Testis (tissue), 2 donors: ENCODE measurements at regions not wholly inside any gene's neighbourhood (a gene's known extent, or its start where the extent isn't known, plus 50 kb on each side); places are given as distances from the start of the nearest gene placed in this dataset.

Source experiments
- DNase-seq: peaks from one replicate; pipeline ENCODE4 v3.0.0-alpha.2; 2019
- H3K27ac ChIP-seq, 2 donors: fragments of 200-600 bp; sonication (generic); one replicate each; pipeline ENCODE4 v1.5.1; 2019
- H3K27me3 ChIP-seq: fragments of 200-600 bp; sonication (generic); one replicate; pipeline ENCODE4 v1.5.1; 2019
- H3K36me3 ChIP-seq: fragments of 200-600 bp; sonication (generic); one replicate; pipeline ENCODE4 v1.5.1; 2017; ENCODE audit warnings: low read depth; ENCODE audit errors: missing control alignments
- H3K4me1 ChIP-seq: fragments of 200-600 bp; sonication (generic); one replicate; pipeline ENCODE4 v1.5.1; 2019
- H3K4me3 ChIP-seq, 2 donors: fragments of 200-600 bp; sonication (generic); one replicate each; pipeline ENCODE4 v1.5.1; 2017 to 2019
- H3K9me3 ChIP-seq: fragments of 200-600 bp; sonication (generic); one replicate; pipeline ENCODE4 v1.5.1; 2017
- POLR2A ChIP-seq: fragments of 450-650 bp; IDR thresholded peaks from one replicate; pipeline ENCODE4 v1.6.1; 2017; ENCODE audit warnings: antibody characterized with exemption, mild to moderate bottlenecking, moderate library complexity
- WGBS, 2 donors: methylation state at CpG; one replicate each; pipeline ENCODE4 v1.1.5; 2018; 5-methylcytosine and 5-hydroxymethylcytosine counted together
- intact Hi-C: fragments of 100-400 bp; cut with DNase I; formaldehyde crosslinking; loops from one replicate; pipeline ENCODE4 v1.15.1; 2023; ENCODE audit warnings: low total_unique reads
- TF ChIP-seq, protein P1 (sequence below), 3 experiments: fragments of 450-650 bp in 2 of 3; fragments of 200-600 bp in 1 of 3; sonication (generic) in 1 of 3; IDR thresholded peaks; one replicate each; pipeline ENCODE4 v1.5.1; 2016 to 2019; ENCODE audit warnings: antibody characterized with exemption in 3 of 3, mild to moderate bottlenecking in 2 of 3, moderate library complexity in 1 of 3

GRCh38 chr20:12902992-12903391 lies 105.8 kb upstream of the SPTLC3 start:
- no peaks in the 10 kb centered on the region for H3K27me3 ChIP-seq
- H3K36me3 ChIP-seq: no peaks in the 10 kb centered on the region
- WGBS, 2 donors: 68 to 74% methylated on average over 4 of the region's 4 CpGs
- no peak for DNase-seq
- H3K4me1 ChIP-seq: no peaks in the 10 kb centered on the region
- no peak overlapping the region for H3K4me3 ChIP-seq
- no peaks in the 10 kb centered on the region for H3K9me3 ChIP-seq
- H3K27ac ChIP-seq: no peak overlapping the region
- intact Hi-C loops: no loop called here
- no peak for TF ChIP-seq POLR2A
- TF ChIP-seq, protein P1, sequence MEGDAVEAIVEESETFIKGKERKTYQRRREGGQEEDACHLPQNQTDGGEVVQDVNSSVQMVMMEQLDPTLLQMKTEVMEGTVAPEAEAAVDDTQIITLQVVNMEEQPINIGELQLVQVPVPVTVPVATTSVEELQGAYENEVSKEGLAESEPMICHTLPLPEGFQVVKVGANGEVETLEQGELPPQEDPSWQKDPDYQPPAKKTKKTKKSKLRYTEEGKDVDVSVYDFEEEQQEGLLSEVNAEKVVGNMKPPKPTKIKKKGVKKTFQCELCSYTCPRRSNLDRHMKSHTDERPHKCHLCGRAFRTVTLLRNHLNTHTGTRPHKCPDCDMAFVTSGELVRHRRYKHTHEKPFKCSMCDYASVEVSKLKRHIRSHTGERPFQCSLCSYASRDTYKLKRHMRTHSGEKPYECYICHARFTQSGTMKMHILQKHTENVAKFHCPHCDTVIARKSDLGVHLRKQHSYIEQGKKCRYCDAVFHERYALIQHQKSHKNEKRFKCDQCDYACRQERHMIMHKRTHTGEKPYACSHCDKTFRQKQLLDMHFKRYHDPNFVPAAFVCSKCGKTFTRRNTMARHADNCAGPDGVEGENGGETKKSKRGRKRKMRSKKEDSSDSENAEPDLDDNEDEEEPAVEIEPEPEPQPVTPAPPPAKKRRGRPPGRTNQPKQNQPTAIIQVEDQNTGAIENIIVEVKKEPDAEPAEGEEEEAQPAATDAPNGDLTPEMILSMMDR (IDR thresholded peaks at IDR 0.05): no peak

DNA sequence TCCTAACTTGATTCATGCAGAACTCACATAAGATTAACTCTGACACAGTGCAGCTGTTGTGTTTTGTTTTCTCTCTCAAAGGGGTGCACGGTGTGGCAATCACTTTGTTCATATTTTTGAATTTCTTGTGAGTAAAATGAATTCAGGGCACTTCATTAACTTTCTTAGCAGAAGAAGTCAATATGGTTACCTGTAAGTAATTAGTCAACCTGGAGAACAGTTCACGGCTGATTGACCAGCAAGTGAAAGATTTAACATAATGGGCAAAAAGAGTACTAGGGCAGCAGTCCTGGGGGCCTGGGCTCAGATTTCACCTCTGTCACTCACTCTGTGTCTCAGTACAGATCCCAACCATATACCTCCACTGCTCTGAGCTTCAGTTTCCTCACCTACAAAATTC lies 102.4 kb upstream of the SPTLC3 start:
- H3K4me1 ChIP-seq: no peaks in the 10 kb centered on the region
- TF ChIP-seq, protein P1 (IDR thresholded peaks at IDR 0.05): no peak
- no peak for TF ChIP-seq POLR2A

GRCh38 chr20:12911372-12911771 lies 97.4 kb upstream of the SPTLC3 start:
- Histone ChIP-seq H3K27me3 (no peaks in the 10 kb centered on the region), H3K9me3 (no peaks in the 10 kb centered on the region), H3K4me3 (no peak overlapping the region), H3K27ac (no peak overlapping the region), H3K4me1 (no peaks in the 10 kb centered on the region), H3K36me3 (no peaks in the 10 kb centered on the region)
- 77 to 84% methylated on average over 5 of the region's 5 CpGs for WGBS, 2 donors
- TF ChIP-seq POLR2A: no peak
- TF ChIP-seq, protein P1 (IDR thresholded peaks at IDR 0.05): no peak
- no peak for DNase-seq
- intact Hi-C loops: no loop called here

More for the DNA sequence above, 102.4 kb upstream of the SPTLC3 start:
- Histone ChIP-seq H3K36me3 (no peaks in the 10 kb centered on the region), H3K27me3 (no peaks in the 10 kb centered on the region), H3K27ac (no peak overlapping the region), H3K4me3 (no peak overlapping the region), H3K9me3 (no peaks in the 10 kb centered on the region)
- intact Hi-C loops: no loop called here
- DNase-seq: no peak
- 76 to 80% methylated on average over 2 of the region's 2 CpGs for WGBS, 2 donors

DNA sequence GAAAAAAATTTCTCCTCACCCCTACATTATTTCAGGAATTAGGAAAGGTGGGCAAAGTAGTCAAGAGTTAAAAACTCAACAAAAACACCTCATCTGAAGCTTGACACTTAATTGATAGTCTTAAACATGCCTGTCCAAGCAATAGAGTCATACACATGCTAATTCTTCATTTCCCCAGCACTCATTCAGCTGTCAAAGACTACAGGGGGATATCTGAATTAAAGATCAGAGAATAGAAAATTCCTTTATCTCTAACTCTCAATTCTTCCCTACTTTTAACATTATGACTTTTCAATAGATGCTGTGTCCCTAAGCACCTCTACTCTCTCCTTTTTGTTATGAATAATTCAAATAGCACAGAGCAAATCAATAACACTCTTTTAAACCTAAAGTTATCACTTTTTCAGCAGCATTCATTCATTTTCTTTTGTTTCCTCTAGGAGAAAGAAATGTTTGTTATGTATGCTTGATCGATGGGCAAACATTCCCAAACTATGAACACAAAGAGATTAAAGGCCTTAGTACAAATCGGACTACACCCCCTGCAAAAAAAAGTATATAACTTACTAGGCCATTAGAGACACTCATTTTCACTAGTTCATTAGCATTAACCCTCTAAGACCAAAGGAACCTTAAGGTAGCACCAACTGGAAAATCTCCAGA lies 94.9 kb upstream of the SPTLC3 start:
- WGBS, 2 donors: 95 to 100% methylated on average over 2 of the region's 2 CpGs
- Histone ChIP-seq H3K4me1 (no peaks in the 10 kb centered on the region), H3K4me3 (no peak overlapping the region), H3K27ac (no peak overlapping the region), H3K36me3 (no peaks in the 10 kb centered on the region), H3K9me3 (no peaks in the 10 kb centered on the region), H3K27me3 (no peaks in the 10 kb centered on the region)
- intact Hi-C loops: no loop called here
- no peak for TF ChIP-seq POLR2A
- TF ChIP-seq, protein P1 (IDR thresholded peaks at IDR 0.05): no peak
- no peak for DNase-seq

GRCh38 chr20:12914804-12915203 lies 94.0 kb upstream of the SPTLC3 start:
- Histone ChIP-seq H3K4me1 (no peaks in the 10 kb centered on the region), H3K36me3 (no peaks in the 10 kb centered on the region), H3K27ac (no peak overlapping the region), H3K4me3 (no peak overlapping the region), H3K27me3 (no peaks in the 10 kb centered on the region), H3K9me3 (no peaks in the 10 kb centered on the region)
- DNase-seq: no peak
- no peak for TF ChIP-seq POLR2A
- TF ChIP-seq, protein P1 (IDR thresholded peaks at IDR 0.05): no peak
- WGBS, 2 donors: 46 to 52% methylated on average over 4 of the region's 4 CpGs
- intact Hi-C loops: no loop called here
